ENCODE measurements at regions not wholly inside any gene's neighbourhood (a gene's known extent, or its start where the extent isn't known, plus 50 kb on each side); places are given as distances from the start of the nearest gene placed in this dataset.

DNA sequence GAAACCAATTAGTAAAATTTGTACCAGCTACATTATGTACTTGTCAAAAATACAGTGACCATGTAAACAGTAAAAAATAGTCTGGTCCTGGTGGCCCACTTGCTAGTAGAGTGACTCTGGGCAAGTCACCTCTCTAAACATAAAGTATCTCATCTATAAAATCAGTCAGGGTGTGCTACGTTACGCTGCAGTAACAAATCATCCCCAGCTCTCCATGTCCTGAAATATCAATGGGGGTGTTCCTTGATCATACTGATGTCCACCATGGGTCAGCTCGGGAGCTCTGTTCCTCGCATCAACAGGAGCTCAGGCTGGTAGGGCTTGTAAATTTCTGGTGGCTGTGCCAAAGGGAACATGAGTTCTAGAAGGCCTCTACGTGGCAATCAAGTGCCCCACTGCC is 268.6 kb downstream of the RAB28 start:
- CTCF ChIA-PET, result no interaction called here
- WGBS, 2 experiments (ENCODE audit: extremely low coverage in 2 of 2, insufficient read length in 1 of 2), result no CpG with 5 or more reads among the region's 5 CpGs
- in situ Hi-C loops (cut with MboI; ENCODE audit: low sequenced_read_pairs), result no loop called here

More for the DNA sequence above, 268.6 kb downstream of the RAB28 start:
- Histone ChIP-seq H3K79me1 (ENCODE audit: low read depth in 1 of 2, low read length in 2 of 2) (no peaks in the 10 kb centered on the region), H4K91ac (ENCODE audit: insufficient read depth, low read depth, low read length) (no peak overlapping the region), H3K4me1 (ENCODE audit: control insufficient read depth, insufficient read depth, low read length) (no peaks in the 10 kb centered on the region), H3K14ac (replicated peaks; ENCODE audit: low read depth, low read length) (no peak overlapping the region), H2AFZ (replicated peaks; ENCODE audit: low read length, poor library complexity) (no peak overlapping the region), H3K36me3 (ENCODE audit: control insufficient read depth, insufficient read depth, low read length) (no peaks in the 10 kb centered on the region), H3K4ac (ENCODE audit: low read depth, low read length) (no peak overlapping the region), H4K5ac (ENCODE audit: low read depth, low read length) (no peak overlapping the region), H2AK9ac (replicated peaks; ENCODE audit: low read depth, low read length, poor library complexity) (no peak overlapping the region), H3K9me1 (ENCODE audit: insufficient read depth, low read length) (no peaks in the 10 kb centered on the region), H2BK20ac (ENCODE audit: low read depth, low read length) (no peak overlapping the region), H3K4me3 (ENCODE audit: insufficient read depth, low read depth, low read length) (no peak overlapping the region), H3K23ac (ENCODE audit: low read depth, low read length) (no peak overlapping the region), H2BK15ac (ENCODE audit: low read depth, low read length) (no peak overlapping the region), H3K27me3 (ENCODE audit: control insufficient read depth, insufficient read depth, low read length) (no peaks in the 10 kb centered on the region), H2BK5ac (ENCODE audit: low read depth, low read length, poor library complexity, severe bottlenecking) (no peak overlapping the region), H4K20me1 (ENCODE audit: insufficient read depth, low read length) (no peaks in the 10 kb centered on the region), H2AK5ac (ENCODE audit: low read depth, low read length) (no peak overlapping the region), H4K8ac (ENCODE audit: low read depth in 2 of 2, low read length in 2 of 2) (no peak overlapping the region), H3K4me2 (ENCODE audit: low read depth, low read length) (no peak overlapping the region), H3K18ac (ENCODE audit: low read depth, low read length) (no peak overlapping the region), H3K27ac (ENCODE audit: insufficient read depth, low read length) (no peak overlapping the region), H3K9me3 (ENCODE audit: control insufficient read depth, insufficient read depth, low read length) (peaks cover 11% of the 10 kb centered on the region), H3K9ac (ENCODE audit: low read depth, low read length) (no peak overlapping the region), H2BK120ac (ENCODE audit: low read depth, low read length) (no peak overlapping the region), H3K56ac (ENCODE audit: extremely low read depth, insufficient read depth, low read length) (no peak overlapping the region)
- ATAC-seq (ENCODE audit: low read depth) (no peak), DNase-seq (no peak)
- BruUV-seq (replicated peaks), result no TSS peak
- intact Hi-C loops (cut with micrococcal nuclease), result no loop called here
- TF ChIP-seq, protein P1, sequence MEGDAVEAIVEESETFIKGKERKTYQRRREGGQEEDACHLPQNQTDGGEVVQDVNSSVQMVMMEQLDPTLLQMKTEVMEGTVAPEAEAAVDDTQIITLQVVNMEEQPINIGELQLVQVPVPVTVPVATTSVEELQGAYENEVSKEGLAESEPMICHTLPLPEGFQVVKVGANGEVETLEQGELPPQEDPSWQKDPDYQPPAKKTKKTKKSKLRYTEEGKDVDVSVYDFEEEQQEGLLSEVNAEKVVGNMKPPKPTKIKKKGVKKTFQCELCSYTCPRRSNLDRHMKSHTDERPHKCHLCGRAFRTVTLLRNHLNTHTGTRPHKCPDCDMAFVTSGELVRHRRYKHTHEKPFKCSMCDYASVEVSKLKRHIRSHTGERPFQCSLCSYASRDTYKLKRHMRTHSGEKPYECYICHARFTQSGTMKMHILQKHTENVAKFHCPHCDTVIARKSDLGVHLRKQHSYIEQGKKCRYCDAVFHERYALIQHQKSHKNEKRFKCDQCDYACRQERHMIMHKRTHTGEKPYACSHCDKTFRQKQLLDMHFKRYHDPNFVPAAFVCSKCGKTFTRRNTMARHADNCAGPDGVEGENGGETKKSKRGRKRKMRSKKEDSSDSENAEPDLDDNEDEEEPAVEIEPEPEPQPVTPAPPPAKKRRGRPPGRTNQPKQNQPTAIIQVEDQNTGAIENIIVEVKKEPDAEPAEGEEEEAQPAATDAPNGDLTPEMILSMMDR (conservative IDR thresholded peaks at IDR 0.05; ENCODE audit: low read depth, low read length), result no peak
- TF ChIP-seq CHD1 (IDR thresholded peaks at IDR 0.05; ENCODE audit: low read depth, low read length) (no peak), RAD21 (IDR thresholded peaks at IDR 0.05; ENCODE audit: low read length) (no peak), MAZ (IDR thresholded peaks at IDR 0.05; ENCODE audit: borderline replicate concordance, low read depth, low read length) (no peak), SMC3 (IDR thresholded peaks at IDR 0.05; ENCODE audit: low read depth, low read length) (no peak), CEBPB (IDR thresholded peaks at IDR 0.05; ENCODE audit: low read depth, low read length) (no peak), MXI1 (IDR thresholded peaks at IDR 0.05; ENCODE audit: borderline replicate concordance, low read depth, low read length) (no peak), RFX5 (IDR thresholded peaks at IDR 0.05; ENCODE audit: low read depth, low read length) (no peak), BHLHE40 (IDR thresholded peaks at IDR 0.05; ENCODE audit: low read depth, low read length) (no peak), FOS (IDR thresholded peaks at IDR 0.05; ENCODE audit: low read depth, low read length) (no peak)
- TF ChIP-seq, protein P2, sequence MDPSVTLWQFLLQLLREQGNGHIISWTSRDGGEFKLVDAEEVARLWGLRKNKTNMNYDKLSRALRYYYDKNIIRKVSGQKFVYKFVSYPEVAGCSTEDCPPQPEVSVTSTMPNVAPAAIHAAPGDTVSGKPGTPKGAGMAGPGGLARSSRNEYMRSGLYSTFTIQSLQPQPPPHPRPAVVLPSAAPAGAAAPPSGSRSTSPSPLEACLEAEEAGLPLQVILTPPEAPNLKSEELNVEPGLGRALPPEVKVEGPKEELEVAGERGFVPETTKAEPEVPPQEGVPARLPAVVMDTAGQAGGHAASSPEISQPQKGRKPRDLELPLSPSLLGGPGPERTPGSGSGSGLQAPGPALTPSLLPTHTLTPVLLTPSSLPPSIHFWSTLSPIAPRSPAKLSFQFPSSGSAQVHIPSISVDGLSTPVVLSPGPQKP (IDR thresholded peaks at IDR 0.05; ENCODE audit: borderline replicate concordance, low read depth, low read length), result no peak
- dilution Hi-C loops (cut with HindIII; ENCODE audit: low sequenced_read_pairs, unreplicated experiment), result no loop called here
- POLR2A ChIA-PET (ENCODE audit: unreplicated experiment), result no interaction called here
